ENCODE measurements at regions not wholly inside any gene's neighbourhood (a gene's known extent, or its start where the extent isn't known, plus 50 kb on each side); places are given as distances from the start of the nearest gene placed in this dataset.
"Not testable (repeated sequence)": the region's sequence is repeated elsewhere in the genome, so short reads cannot be mapped to it uniquely, and the experiment has no call there.

DNA sequence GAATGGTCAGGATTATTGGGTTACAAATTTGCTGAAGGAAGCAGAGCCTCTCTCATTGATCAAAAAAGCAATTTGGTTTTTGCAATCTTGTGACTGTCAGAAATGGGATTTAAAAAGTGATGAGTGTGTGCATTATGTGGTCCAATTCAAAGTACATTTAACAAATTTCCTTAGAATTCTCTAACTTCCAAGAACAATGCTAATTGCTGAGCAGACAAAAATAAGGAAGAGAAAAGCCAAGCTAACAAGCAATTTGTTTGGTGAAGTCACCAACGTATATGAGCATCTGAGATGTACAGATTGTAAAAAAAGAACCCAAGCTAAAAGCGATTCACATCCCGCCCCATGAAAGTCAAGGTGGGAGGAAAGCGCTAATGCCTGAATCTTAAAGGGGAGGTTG, 1643.9 kb downstream of the CDH8 start:
- DNase-seq (ENCODE audit: low read depth), result no peak

DNA sequence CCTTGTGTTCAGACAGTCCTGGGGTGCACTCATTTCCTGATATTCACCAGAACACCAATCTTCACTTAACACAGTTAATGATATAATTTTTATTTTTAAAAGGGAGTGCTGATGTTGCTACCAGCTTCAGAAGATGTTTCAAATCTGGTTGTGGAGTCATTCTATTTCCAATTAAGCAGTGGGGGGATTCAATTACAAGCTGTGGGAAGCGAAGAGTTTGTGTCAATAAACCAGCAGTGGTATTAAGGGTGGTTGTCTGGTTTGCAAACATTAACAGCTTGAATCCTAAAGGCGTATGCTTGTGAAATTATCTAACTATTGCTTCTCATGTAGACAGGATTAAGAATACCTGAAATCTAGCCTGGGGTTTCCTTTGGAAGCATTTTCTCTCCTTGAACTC, 1637.5 kb upstream of the GOT2 start:
- no peak for DNase-seq (ENCODE audit: low read depth)

DNA sequence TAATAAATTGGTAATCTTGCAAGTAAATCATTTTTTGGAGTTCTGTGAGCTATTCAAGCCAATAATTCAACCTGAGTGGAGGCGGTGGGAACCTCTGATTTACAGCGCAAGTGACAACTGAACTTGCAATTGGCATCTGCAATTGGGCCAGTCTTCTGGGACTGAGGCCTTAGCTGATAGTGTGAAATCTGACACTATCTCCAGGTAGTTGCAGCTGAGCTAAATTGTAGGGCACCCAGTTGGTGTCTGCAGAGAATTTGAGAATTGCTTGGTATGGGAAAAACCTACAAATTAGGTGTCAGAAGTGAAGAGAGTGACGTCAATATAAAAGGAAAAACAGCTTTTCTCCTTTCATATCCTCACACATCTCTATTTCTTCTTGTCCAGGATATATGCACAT, 1633.6 kb upstream of the GOT2 start:
- DNase-seq (ENCODE audit: low read depth), result no peak

GRCh38 chr16:60363566-60363965, 1629.5 kb upstream of the GOT2 start:
- no peak for DNase-seq (ENCODE audit: low read depth)

GRCh38 chr16:60359866-60360265, 1625.8 kb upstream of the GOT2 start:
- DNase-seq (ENCODE audit: low read depth), result not testable (repeated sequence)

DNA sequence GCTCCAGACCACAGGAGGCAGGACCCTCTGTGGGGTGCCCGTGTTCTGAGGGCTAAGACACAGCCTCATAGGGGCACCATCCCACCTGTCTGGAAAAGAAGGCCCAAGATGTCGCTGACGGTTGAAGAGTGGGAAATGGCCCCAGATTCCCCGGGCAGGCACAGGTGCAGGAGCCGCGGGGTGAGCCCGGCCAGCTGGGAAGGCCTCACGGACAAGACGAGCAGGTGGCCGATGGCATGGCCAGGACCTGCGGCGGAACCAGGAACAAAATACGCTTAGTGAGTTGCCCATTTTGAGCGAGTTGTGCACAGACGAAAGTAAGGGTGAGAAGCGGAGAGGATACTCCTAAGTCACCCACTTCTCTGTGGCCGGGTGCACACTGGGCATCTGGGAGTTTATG, 1625.3 kb upstream of the GOT2 start:
- not testable (repeated sequence) for DNase-seq (ENCODE audit: low read depth)

- DNase-seq (ENCODE audit: low read depth), result not testable (repeated sequence)
These were observed 1623.9 kb upstream of the GOT2 start for GRCh38 chr16:60357876-60358522.

DNA sequence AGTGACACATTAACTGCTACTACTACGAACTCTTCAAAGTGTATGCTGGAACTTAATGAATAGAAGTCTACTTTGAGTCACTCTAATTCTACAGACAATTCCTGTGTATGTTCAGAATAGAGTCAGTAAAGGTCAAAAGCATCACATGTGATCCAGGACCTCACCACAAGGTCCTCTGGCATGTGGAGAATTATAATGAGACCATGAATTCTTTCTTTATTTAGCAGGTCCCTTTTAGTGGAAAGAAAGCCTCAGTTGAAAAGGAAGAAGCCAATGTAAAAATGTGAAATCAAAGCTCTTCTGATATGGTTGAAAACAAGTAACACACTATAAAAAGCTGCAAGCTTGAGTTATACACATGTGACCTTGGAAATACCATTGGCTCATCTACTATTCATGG, 1612.1 kb upstream of the GOT2 start:
- DNase-seq (ENCODE audit: low read depth), result no peak

DNA sequence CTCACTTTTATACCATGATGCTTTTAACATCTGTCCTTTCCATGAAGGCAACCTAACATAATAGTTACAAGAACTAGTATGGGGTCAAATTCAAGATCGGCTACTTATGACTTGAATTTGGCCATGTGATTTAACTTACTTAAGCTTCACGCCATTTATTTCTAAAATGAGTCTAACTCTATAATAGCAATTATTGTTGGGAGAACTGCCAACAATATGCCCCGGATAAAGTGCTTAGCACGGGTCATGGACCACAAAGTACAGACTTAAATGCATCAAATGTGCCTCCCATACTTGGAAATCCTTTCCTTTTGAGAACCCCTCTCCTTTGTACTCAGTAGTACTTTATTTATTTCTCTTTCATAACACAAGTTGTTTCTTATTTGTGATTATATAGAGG, 1603.6 kb upstream of the GOT2 start:
- DNase-seq (ENCODE audit: low read depth), result no peak

GRCh38 chr16:60331168-60331567, 1597.1 kb upstream of the GOT2 start:
- no peak for DNase-seq (ENCODE audit: low read depth)

GRCh38 chr16:60329108-60329507, 1595.0 kb upstream of the GOT2 start:
- DNase-seq (ENCODE audit: low read depth), result no peak

GRCh38 chr16:60328152-60328551, 1594.0 kb upstream of the GOT2 start:
- DNase-seq (ENCODE audit: low read depth), result no peak

GRCh38 chr16:60318486-60318885, 1584.4 kb upstream of the GOT2 start:
- no peak for DNase-seq (ENCODE audit: low read depth)

GRCh38 chr16:60310846-60311445, 1576.8 kb upstream of the GOT2 start:
- DNase-seq (ENCODE audit: low read depth), result no peak

- DNase-seq (ENCODE audit: low read depth), result no peak
These were observed 1570.6 kb upstream of the GOT2 start for GRCh38 chr16:60304720-60305119.

DNA sequence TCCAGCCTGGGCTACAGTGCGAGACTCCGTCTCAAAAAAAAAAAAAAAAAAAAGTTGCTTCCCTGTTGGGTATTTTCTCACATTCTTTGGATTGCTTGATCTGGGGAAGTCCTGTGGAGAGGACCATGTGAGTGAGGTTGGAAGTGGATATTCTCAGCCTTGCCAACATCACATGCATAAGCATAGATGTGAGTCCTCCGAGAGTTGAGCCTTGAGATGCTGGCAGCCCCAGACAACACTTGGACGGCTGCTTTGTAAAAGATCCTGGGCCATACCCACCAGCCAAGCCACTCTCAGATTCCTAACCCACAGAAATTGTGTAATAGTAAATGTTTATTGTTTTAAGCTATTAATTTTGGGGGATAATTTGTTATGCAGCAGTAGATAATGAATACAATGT, 1570.0 kb upstream of the GOT2 start:
- no peak for DNase-seq (ENCODE audit: low read depth)

GRCh38 chr16:60302676-60303075, 1568.6 kb upstream of the GOT2 start:
- no peak for DNase-seq (ENCODE audit: low read depth)

DNA sequence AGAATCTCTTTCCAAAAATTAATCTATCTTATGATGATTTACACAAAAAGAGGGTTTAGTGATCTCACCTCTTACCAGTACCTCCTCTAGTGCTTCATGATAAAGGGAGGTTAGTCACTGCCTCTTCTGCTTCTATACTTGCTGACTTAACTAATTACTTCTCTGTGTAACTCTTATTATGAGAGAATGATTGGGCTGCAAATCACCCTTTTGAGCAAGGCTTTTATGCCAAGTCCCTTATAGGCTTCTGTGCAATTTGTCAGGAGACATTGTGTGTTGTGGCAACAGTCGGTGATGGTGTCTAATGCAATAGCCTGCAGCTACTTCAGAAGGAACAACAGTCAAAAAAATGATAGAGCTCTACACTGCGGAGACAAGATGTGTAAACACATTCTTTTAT, 1568.1 kb upstream of the GOT2 start:
- DNase-seq (ENCODE audit: low read depth), result no peak

DNA sequence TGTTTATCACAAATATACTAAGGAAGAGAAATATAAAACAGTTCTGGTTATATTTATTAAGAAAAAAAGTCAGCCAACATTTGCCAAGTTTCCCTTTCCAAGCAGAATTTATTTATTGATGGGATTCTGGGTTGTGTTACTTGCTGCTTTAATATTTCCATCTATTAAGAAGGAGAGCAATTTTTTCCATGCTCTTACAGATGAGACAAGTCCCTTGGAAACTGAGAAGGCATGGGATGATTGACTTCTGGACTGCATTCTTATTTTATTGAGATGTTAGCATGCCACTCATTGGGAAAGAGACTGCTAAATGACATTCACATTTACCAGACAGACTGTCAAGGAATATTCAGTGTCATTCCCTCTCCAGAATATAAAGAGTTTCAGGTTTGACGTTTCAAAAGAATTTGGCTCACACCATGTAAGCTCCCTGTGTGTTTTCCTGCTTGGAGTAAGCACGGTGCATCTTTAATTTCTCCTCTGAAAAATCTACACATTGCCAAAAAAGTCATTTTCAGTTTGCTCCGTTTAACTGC, 1565.2 kb upstream of the GOT2 start:
- no peak for DNase-seq (ENCODE audit: low read depth)

DNA sequence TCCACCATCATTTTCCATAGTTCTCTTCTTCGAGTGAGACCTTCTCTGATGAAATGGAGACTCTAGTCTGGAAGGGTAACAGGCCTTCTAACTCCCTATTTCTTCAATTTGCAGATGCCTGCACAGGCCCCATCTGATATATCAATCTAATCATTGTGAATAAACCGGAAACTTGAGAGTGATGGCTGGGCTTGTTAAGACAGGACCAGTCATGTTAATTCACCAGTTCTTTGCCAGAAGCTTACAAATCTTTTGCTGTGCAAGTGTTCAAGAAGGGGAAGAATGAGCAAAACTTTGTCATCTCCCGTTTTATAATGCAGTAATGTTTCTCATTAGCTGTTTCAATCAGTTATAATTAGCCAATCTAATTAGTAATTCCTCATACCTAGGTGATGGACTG, 1561.3 kb upstream of the GOT2 start:
- DNase-seq (ENCODE audit: low read depth), result no peak

DNA sequence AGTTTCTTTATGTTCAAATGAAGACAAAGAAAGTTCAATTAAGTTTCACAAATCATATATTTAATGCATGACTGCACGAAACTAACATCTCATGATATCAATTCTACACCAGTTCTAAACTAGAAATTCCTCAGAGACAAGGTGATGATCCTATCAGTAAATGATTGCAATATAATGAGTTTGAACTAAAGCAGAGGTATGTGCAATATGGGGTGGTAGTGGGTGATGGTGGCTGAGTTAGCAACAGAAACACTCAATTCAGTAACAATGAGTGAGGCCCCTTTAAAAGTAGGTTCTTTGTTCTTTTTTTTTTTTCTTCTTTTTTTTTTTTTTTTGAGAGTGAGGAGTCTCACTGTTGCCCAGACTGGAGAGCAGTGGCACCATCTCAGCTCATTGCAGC, 1551.7 kb upstream of the GOT2 start:
- no peak for DNase-seq (ENCODE audit: low read depth)

DNA sequence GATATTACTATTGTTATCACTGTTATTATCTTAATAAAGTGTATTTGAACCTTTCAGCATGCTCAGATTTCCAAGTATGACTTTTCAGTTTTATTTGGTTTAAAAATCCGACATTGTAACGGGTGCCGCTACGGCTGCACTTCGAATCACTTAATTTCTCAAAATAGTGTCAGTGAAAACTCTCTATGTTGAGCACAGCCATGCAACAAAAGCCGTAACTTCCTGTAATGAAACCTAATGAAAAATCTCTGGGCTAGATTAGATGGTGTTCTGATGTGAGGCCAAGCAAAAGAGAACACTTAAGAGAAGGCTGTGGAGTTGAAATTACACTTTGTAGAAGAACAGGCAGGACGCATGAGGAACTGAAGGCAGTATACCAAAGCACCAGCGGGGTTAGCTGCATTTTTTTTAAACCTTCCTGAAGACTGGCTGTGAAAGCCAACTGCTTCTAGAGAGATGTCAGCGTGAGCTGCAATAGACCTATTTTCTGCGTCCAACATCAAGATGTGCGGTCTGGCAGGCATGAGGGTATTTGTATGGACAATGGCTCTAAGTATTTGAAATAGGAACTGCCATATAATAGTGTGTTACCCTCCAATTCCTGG, 1545.0 kb upstream of the GOT2 start:
- no peak for DNase-seq (ENCODE audit: low read depth)

- no peak for DNase-seq (ENCODE audit: low read depth)
These were observed 1540.4 kb upstream of the GOT2 start for GRCh38 chr16:60274431-60275019.
